NCI-H2171 treated with DMSO at 0.1 percent for 48 hours (cell line): ENCODE measurements at regions not wholly inside any gene's neighbourhood (a gene's known extent, or its start where the extent isn't known, plus 50 kb on each side); places are given as distances from the start of the nearest gene placed in this dataset.
"Not testable (repeated sequence)": the region's sequence is repeated elsewhere in the genome, so short reads cannot be mapped to it uniquely, and the experiment has no call there.

Experiments
- DNase-seq: peaks from one replicate; lab custom pipeline; 2025; lab: John Stamatoyannopoulos, UW

- no peak for DNase-seq
Measured at GRCh38 chr2:49686291-49686690, 532.0 kb upstream of the FSHR start.

- no peak for DNase-seq
Measured at GRCh38 chr2:49677227-49677626, 522.9 kb upstream of the FSHR start.

GRCh38 chr2:49664827-49665226 lies 510.5 kb upstream of the FSHR start:
- no peak for DNase-seq

- DNase-seq = no peak
Measured at GRCh38 chr2:49661809-49662208, 507.5 kb upstream of the FSHR start.

- no peak for DNase-seq
Measured at GRCh38 chr2:49656853-49657252, 502.5 kb upstream of the FSHR start.

- no peak for DNase-seq
Measured at GRCh38 chr2:49643149-49643548, 488.8 kb upstream of the FSHR start.

- DNase-seq = no peak
Measured at GRCh38 chr2:49640630-49641029, 486.3 kb upstream of the FSHR start.

- DNase-seq = no peak
Measured at GRCh38 chr2:49621016-49621415, 466.7 kb upstream of the FSHR start.

GRCh38 chr2:49619804-49620203 lies 465.5 kb upstream of the FSHR start:
- peak; percentile 48 for DNase-seq

GRCh38 chr2:49618491-49618890 lies 464.2 kb upstream of the FSHR start:
- DNase-seq = no peak

GRCh38 chr2:49616800-49617199 lies 462.5 kb upstream of the FSHR start:
- DNase-seq = peak; percentile 80

- not testable (repeated sequence) for DNase-seq
Measured at GRCh38 chr2:49611796-49612195, 457.5 kb upstream of the FSHR start.

GRCh38 chr2:49600524-49600923 lies 446.2 kb upstream of the FSHR start:
- DNase-seq = no peak

GRCh38 chr2:49598231-49598630 lies 443.9 kb upstream of the FSHR start:
- DNase-seq = no peak

GRCh38 chr2:49585921-49586320 lies 431.6 kb upstream of the FSHR start:
- no peak for DNase-seq

- no peak for DNase-seq
Measured at GRCh38 chr2:49582946-49583345, 428.6 kb upstream of the FSHR start.

GRCh38 chr2:49577041-49577440 lies 422.7 kb upstream of the FSHR start:
- no peak for DNase-seq

- no peak for DNase-seq
Measured at GRCh38 chr2:49569176-49569575, 414.9 kb upstream of the FSHR start.

- no peak for DNase-seq
Measured at GRCh38 chr2:49567811-49568600, 413.7 kb upstream of the FSHR start.

GRCh38 chr2:49567021-49567420 lies 412.7 kb upstream of the FSHR start:
- no peak for DNase-seq

GRCh38 chr2:49553658-49554057 lies 399.3 kb upstream of the FSHR start:
- DNase-seq = no peak

GRCh38 chr2:49532702-49533101 lies 378.4 kb upstream of the FSHR start:
- DNase-seq = no peak

GRCh38 chr2:49515996-49516782 lies 361.9 kb upstream of the FSHR start:
- no peak for DNase-seq
